ENCODE measurements at regions not wholly inside any gene's neighbourhood (a gene's known extent, or its start where the extent isn't known, plus 50 kb on each side); places are given as distances from the start of the nearest gene placed in this dataset.
"Not testable (repeated sequence)": the region's sequence is repeated elsewhere in the genome, so short reads cannot be mapped to it uniquely, and the experiment has no call there.

GRCh38 chr12:11540156-11540555 lies 109.3 kb upstream of the ETV6 start:
- no peak for DNase-seq

GRCh38 chr12:11540615-11541310 lies 108.7 kb upstream of the ETV6 start:
- DNase-seq, result no peak

GRCh38 chr12:11542599-11542998 lies 106.9 kb upstream of the ETV6 start:
- no peak for DNase-seq

GRCh38 chr12:11543457-11544158 lies 105.9 kb upstream of the ETV6 start:
- DNase-seq, result no peak

- no peak for DNase-seq
Observed at GRCh38 chr12:11545484-11546330, 103.8 kb upstream of the ETV6 start.

GRCh38 chr12:11546582-11547270 lies 102.7 kb upstream of the ETV6 start:
- not testable (repeated sequence) for DNase-seq

- DNase-seq, result not testable (repeated sequence)
Observed at GRCh38 chr12:11547271-11547646, 102.2 kb upstream of the ETV6 start.

- no peak for DNase-seq
Observed at GRCh38 chr12:11549119-11549518, 100.4 kb upstream of the ETV6 start.

GRCh38 chr12:11553871-11554533 lies 95.5 kb upstream of the ETV6 start:
- peak; percentile 30 for DNase-seq

GRCh38 chr12:11555195-11555594 lies 94.3 kb upstream of the ETV6 start:
- no peak for DNase-seq

GRCh38 chr12:11555743-11556625 lies 93.5 kb upstream of the ETV6 start:
- DNase-seq, result no peak

GRCh38 chr12:11556682-11557081 lies 92.8 kb upstream of the ETV6 start:
- DNase-seq, result no peak

GRCh38 chr12:11559626-11560340 lies 89.7 kb upstream of the ETV6 start:
- DNase-seq, result no peak

GRCh38 chr12:11561411-11561810 lies 88.1 kb upstream of the ETV6 start:
- DNase-seq, result no peak

GRCh38 chr12:11563785-11564739 lies 85.4 kb upstream of the ETV6 start:
- no peak for DNase-seq

- DNase-seq, result no peak
Observed at GRCh38 chr12:11564984-11565651, 84.4 kb upstream of the ETV6 start.

GRCh38 chr12:11565752-11566151 lies 83.7 kb upstream of the ETV6 start:
- no peak for DNase-seq

GRCh38 chr12:11568155-11568761 lies 81.2 kb upstream of the ETV6 start:
- no peak for DNase-seq
